ENCODE measurements at regions not wholly inside any gene's neighbourhood (a gene's known extent, or its start where the extent isn't known, plus 50 kb on each side); places are given as distances from the start of the nearest gene placed in this dataset.

DNA sequence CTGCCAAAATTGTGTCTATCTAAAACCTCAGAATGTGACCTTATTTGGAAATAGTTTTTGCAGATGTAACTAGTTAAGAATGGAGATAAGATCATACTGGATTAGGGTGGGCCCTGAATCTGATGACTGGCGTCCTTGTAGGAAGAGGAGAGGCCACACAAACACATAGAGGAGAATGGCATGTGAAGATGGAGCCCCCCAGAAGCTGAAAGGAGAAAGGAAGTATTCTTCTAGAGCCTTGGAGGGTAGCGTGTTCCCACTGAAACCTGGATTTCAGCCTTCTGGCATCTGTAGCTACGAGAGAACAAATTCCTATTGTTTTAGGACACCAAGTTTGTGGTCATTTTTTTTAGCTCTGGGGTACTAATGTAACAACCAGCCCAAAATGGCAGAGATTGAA, 423.0 kb upstream of the TPM1 start:
- DNase-seq: no peak

DNA sequence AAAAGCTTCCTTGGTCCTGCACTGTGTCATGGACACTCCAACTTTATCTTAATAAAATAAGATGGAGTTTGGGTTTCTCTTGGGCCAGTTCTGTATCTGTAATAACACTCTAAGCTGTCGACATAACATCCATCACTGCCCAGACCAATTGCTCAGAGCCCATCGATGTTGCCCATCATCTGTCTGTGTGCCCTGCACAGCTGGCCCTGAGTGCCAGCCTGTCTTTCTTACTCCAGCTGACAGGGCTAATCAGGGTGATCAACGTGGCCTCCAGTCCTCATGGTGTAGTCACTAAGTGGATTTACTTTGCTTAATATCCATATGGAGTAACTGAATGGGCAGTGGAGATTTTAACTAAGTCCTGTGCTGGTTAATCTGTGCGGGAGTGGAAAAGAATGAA, 419.8 kb upstream of the TPM1 start:
- no peak for DNase-seq

DNA sequence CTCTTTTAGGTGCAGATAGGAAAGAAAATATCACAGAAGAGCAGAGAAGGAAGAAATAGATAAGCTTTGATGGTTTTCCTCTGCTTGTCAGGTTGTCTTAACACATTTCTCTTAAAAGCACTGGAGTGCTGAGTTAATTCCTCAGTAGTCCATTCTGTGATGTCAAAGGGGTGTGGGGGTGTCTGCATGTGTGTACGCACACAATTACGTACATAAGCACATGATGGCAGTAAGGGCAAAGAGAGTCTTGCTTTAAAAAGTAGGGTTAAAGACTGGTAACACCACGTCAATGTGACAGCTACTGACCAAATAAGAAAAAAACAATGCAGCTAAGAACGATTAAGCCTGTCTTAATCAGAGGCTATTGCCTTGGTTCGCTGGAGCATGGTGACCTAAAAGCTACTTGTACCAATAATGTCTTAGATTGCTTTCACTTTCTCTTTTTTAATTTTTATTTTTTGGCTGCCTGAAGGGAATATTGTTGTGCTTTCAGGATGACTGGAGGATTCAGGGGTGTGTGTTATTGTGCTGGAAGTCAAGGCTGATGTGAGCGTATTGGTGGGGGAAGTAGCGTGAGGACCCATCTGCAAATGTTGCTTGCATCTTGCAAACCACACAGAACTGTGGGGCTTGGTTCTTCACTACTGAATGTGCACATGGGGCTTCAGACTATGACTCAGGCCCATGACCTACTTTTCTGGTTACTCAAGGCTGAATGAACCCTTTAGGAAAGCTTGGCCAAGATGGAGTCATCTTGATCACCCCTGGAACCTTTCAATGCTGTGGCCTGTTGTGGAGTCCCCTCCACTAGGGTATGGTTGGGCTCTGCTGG, 417.8 kb upstream of the TPM1 start:
- DNase-seq: no peak

DNA sequence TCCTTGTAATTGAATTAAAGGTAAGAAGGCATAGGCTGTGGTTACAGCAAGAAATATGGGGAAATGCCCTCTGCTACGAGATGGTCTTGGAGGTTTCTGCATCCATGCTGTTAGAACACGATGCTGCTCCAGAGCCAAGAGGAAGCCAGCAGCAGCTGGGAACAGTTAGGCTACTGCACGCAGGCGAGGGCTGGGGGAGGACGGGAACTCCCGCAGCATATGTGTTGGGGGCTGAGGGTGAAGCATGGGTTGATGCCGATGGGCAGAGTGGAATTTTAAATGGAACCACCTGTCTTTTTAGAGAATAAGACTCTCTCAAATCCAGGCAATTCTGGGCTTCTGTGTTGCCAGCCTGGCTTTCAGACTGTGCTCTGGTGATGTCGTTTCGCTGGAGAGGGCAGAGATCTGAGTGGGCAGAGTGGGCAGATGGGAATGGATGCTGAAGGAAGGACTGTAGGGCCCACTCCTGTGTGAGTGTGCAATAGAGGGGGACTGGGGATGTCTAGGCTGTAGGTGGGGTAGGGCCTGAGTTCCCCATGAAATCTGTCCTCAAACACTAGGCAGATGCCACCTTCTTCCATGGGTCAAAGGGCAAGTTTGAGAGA, 417.0 kb upstream of the TPM1 start:
- no peak for DNase-seq

DNA sequence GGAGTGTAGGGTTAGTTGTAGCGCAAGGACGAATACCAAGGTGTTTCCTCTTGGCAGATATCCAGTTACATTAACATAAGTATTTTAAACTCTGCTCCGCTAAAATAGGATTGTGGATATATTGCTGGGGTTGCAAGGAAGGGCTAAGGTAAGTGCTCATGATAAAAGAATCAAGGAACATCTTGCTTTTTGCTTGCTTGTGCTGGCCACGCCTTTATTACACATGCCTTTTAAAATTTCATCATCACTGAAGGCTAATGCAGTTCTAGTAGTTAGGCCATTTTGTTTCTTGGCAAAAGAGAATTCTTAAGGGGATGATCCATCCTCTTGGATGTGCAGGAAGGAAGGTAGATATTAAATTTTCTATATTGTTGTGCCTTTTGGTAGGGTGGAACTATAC, 415.6 kb upstream of the TPM1 start:
- no peak for DNase-seq

DNA sequence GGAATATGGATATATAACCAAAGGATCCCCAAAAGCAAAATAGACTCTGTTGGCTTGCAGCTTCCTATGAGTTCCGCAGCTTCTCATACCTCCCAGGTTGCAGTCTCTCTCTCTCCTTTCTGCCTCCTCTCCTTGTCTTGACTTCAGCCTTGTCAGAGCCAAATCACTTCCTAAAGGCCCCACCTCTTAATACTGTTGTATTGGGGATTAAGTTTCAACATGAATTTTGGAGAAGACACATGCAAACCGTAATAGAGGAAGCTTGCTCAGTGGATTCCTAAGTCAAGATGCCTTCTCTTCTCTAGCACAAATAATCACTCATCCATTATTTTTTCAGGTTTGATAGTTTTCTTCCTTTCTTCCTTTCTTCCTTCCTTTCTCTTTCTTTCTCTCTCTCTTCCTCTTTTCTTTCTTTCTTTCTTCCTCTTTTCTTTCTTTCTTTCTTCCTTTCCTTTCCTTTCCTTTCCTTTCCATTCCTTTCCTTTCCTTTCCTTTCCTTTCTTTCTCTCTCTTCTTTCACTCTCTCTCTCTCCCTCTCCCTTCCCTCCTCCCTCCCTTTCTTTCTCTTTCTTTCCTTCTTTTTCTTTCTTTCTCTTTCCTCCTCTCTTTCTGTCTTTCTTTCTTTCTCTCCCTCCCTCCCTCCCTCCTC, 411.3 kb upstream of the TPM1 start:
- no peak for DNase-seq

DNA sequence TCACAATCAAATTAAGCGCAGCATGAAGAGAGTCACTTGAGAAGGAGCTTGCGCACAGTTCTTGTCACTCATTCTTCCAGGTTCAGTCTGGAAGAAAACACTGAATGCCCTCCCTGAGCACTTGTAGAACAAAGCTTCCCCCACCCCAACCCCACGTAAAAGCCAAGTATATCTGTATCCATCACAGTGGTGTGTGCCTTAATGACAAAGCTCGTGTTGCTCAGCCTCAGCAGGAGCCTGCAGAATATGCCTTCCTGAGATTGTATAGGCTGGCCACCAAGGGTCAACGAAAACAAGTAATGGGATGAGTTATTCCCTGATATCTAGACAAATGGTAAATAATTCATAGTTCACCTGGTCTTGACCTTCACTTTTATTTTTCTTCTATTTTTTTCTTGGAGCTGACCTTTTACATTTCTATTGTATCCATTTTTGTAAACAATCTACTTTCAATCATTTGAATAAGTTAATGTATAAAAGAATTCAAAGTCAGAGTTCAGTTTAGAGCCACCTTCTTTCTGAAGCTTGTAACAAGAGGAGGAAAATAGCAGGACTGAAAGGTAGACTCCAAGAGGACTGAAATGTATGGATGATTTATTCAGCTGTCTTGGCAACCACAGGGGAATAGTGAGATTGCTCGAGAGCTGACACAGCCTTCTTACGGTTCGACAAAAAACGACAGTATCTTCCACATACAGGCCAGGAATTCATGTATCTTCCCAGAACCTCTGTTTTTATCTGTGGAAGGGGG, 405.5 kb upstream of the TPM1 start:
- DNase-seq: peak; percentile 10

DNA sequence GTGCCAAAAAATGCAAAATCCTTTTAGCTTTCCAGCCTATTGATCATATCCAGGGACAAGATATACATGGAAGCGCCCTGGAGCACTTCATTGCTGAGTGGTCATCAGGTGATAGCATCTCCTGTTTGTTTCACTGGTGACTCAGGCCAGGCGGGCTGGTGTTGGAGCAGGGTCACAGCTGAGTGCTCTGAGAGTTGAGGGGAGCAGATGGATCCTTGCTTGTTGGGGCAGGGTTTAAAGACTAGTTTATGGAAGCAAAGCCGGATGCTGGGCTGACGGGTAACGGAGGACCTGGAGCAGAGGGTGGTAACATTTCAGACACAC, 405.0 kb upstream of the TPM1 start:
- DNase-seq: no peak

DNA sequence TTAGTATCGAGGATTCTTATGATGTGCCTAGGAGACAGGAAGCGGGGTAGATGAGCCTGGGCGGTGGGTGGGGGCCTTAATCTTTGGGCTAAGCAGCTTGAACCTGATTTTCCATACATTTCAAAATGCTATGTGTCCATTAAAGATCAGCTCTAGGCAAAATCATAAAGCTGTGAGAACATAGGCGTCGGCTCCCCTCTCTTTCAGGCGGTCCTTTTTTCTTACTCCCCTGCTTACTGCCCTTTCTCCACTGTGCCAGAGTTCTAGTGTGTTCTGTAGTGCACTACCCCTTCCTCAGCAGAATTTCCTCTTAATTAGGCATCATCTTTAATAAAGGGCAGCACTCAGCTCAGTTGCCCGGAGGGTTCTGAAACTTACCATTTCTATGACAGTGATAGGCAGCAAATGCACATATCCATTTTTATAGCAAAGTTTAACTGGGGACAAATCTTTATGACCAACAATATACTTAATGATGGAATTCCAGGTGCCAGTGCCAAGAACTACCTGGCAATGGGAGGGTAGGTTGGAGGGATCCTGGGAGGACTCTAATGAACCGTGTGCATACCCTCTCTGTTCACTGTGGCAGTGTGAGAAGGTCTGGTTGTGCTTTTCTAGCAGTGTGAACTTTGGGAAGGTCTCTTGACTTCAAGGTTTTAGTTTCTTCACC, 404.5 kb upstream of the TPM1 start:
- no peak for DNase-seq

DNA sequence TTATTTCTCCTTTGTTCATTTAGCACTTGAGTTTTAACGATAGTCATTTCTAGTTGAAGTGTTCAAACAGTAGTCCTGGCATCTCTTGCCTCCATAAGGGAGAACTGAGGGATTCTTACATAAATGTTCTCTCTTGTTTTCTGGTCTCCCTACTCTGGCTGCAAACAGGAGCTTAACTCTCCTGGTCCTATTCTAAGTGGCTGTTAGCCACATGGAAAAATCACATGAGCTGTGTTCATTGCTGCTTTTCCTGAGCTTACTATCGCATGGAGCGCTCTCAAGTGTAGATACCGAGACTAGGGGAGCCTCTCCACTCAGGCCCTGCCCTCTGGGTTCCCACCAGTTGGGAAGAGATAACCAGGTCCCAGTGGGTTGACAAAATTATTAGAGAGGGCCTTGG, 403.1 kb upstream of the TPM1 start:
- no peak for DNase-seq

DNA sequence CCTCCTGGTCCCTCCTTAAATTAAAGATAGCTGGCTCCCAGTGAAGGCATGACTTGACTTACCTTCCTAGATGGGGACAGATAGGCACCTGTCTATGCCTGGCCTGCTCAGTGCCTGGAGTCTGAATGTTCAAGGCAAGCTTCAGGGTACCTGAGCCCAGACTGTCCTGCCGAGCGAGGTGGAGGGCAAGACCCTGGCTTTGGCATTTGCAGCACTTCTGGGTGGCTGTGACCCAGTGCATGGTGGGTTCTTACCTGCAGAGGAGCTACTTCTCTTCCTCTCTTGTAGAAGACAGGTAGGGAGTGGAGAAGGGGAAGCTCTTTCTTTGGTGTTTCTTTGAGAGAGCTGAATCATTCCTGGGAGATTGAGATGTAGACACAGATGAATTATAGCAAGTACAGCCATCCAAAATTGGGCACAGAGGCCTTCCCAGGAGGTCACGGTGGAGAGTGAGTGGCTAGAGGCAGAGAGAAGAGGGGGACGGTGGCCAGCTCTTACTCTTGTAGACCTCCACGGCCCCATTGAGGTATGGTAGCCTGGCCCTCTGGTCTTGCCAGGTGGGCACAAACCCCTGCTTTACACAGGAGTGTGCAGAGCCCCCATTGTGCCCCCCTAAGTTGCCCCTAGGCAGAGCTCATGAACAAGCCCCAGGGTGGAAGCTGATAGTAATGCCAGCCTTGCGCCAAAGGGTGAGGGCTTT, 402.5 kb upstream of the TPM1 start:
- no peak for DNase-seq

DNA sequence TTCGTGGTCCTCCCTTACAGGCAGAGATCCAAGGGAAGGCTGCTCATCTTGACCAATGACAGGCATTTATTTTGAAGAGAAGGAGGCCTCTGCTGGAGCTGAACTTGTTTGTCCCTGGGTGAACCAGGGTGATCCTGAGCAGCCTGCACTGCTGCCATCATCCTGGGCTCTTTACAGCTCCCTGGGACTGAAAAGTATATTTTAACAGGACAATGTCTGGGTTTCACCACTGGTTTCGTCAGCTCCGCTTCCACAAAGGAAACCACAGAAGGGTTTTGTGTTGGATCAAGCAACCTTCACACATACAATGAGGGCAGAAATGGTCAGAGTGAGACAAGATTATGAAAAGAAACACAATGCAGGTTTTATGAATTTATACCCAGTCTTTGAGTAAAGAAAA, 400.7 kb upstream of the TPM1 start:
- DNase-seq: no peak

DNA sequence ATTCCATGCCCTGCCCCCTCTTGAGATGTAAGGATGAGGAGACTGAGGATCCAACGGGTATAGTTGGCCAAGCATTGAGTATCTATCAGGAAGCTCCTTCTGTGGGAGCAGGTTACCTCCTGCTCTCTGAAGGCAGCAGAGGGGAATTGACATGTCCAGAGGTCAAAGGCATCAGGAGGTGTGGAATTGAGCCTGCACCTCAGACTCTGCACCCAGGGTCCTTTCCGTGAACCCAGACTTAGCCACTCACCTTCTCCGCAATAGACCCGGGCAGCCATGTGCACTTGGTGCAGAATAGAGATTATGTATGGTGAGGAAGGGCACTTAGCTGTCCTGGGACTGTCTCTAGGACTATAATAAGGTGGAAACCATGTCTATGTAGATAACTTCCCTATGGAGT, 399.0 kb upstream of the TPM1 start:
- no peak for DNase-seq

DNA sequence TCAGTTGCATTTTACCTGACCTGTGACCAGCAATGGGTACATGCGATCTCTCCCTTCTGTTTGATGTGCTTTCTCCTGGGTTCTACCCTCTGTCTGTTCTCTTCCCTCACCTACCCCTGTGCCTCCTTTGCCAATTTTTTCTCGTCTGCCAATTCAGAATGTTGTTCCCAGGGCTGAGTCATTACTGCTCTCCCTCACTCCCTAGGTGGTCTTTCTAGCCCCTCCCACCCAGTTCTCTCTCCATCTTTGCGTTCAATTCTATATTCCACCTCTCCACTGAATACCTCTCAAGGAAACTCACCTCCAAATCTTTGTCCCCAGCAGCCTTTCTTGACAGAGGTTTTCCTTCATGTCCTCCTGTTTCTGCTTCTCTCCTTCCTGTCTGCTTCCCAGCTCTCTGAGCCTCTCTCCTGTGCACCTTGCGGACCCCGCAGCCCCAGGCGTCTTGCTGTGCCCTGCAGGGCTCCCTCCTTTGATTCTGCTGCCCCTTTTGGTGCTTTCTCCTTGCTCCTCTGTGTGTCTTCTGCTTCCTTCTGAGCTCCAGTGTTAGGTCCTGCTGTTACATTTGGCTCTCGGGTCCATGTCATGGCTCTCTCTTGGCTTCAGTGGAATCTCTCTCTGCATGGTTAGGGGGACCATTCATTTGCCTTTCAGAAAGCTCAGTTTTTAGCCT, 398.2 kb upstream of the TPM1 start:
- no peak for DNase-seq

DNA sequence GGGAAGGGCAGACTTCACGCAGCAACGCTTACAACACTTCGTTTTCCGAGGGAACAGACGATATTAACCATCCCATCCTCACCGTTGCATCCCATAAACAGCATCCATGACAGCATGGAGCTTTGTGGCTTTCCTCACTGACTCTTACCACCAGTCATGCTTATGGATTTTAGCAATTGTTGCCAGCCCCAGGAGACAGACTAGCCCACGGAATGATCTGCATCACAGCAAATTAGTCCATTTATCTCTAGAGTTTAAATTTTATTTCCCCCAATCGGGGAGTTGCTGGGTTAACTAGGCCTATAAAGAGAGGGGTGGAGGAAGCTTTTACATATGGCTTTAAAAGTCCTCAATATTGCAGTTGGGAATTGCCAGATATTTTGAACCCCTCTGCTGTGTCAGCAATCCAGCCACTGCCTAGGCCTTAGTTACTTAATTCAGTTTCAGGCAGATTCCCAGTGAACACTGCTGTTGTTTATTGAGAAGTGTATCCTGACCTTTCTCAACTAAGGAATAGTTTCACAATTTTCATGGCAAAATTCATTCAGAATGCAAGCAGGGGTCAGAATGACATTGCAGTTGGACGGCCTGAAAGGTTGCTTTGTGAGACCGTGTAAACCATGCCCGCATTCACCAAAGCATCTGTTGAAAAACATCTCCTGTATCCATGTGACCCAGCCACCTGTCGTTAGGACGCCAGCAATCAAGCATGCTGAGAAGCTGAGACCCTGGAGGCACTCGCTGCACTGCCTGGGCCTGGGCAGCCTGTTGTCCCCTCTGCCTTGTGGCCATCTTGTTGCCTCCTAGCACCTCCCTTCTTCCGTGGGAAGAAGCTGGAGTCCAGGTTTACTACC, 397.4 kb upstream of the TPM1 start:
- no peak for DNase-seq

DNA sequence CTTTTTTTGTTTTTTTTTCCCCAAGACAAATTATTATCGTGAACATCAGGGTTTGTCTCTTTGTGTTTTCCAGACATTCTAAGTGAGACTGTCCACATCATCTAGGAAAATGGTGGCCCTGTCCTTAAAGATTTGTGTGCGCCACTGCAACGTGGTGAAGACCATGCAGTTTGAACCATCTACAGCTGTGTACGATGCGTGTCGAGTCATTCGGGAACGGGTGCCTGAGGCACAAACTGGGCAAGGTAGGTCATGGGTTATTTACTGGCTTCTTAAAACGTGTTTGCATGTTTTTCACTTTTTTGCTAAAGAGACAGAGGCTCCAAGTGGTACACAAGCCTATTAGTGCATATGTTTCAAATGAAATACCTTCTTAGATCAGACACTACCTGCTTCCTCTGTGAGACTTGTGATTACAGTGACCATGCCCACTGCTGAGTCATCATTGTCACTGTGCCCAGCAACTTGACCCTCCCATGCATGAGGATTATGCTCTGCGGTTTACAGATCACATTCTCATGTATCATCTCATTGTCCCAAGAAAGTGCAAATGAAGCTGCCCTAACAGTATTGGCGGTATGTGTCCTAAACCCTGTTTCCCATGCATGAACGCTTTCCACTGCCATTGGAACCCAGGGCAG, 395.2 kb upstream of the TPM1 start:
- no peak for DNase-seq

DNA sequence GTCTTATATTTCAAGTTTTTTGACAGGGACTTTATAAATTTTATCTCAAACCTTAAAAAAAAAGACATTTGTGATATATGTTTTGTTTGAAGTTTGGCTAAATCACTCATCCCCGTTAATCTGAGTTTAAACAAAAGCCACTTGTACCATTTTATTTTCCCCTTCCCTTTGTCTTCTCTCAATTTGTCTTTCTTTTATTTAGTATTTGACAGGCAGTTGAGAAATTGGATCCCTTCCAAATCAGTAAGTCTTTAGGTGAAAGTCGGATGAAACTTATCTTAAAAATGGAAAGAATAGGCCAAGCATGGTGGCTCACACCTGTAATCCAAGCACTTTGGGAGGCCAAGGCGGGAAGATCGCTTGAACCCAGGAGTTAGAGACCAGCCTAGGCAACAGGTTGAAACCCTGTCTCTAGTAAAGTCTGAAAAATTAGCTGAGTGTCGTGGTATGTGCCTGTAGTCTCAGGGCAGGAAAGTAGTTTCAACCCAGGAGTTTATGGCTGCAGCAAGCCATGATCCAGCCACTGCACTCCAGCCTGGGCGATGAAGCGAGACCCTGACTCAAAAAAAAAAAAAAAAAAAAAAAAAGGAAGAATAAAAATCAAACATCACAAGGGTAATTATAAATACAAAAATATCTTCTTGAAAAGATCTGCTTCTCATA, 394.6 kb upstream of the TPM1 start:
- no peak for DNase-seq

DNA sequence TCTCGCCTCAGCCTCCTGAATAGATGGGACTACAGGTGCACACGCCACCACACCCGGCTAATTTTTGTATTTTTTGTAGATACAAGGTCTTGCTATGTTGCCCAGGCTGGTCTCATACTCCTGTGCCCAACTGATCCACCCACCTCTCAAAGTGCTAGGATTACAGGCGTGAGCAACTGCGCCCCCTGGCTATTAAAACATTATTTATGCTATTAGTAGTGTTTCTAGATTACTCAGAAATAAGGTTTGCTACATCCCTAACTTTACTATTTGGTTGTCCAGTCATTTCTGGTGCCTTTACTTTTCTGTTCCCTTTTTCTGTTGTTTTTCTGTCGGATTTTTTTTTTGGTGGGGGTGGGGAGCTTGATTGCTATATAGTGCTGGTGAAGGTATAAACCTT, 393.6 kb upstream of the TPM1 start:
- DNase-seq: no peak

DNA sequence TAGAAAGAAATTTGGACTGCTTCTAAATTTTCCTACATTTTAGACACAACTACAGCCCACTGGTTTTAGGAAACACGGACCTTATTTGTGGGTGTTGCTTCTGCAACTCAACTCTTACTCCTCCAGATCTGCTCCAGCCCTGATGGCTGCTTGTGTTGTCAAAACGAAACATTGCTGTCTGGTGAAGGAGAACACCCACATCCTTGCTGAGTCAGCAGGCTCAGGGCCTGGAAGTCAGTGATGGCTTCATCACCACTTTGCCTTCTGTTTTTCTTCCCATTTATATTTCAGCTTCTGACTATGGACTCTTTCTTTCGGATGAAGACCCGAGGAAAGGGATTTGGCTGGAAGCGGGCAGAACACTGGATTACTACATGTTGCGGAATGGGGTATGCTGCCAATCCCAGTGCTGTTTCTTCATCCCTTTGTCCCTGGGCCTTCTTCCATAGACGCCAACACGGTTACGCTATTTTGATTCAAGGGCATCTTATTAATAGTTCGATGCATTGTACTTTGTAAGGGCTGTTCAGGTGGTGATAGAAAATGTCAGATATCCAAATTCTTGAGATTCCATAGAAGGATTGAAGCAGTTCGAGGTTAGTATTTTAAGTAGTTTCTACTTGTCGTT, 392.6 kb upstream of the TPM1 start:
- DNase-seq: no peak

Data from NCI-H2227 treated with DMSO at 0.1 percent for 48 hours (cell line).